Panc1 (cell line): ENCODE measurements at regions not wholly inside any gene's neighbourhood (a gene's known extent, or its start where the extent isn't known, plus 50 kb on each side); places are given as distances from the start of the nearest gene placed in this dataset.

Experiments used
- CTCF ChIP-seq: fragments of 450-650 bp; IDR thresholded peaks from 2 replicates; pipeline ENCODE4 v1.5.1; 2017; ENCODE audit warnings: mild to moderate bottlenecking
- SIN3A ChIP-seq: IDR thresholded peaks from 2 replicates; pipeline ENCODE4 v1.6.1; 2012; ENCODE audit warnings: low read depth, mild to moderate bottlenecking, low read length, moderate library complexity, borderline replicate concordance; ENCODE audit not compliant: insufficient read depth
- TF ChIP-seq, protein P1 (sequence below), 2 experiments: IDR thresholded peaks; 2 replicates each; pipeline ENCODE4 v1.6.1; 2011 to 2012; ENCODE audit warnings: low read depth in 2 of 2, control low read depth in 1 of 2, low read length in 1 of 2, mild to moderate bottlenecking in 1 of 2, moderate library complexity in 1 of 2; ENCODE audit not compliant: insufficient read depth in 1 of 2

GRCh38 chr3:6091262-6091661 is 769.7 kb upstream of the GRM7 start:
- TF ChIP-seq CTCF (no peak), SIN3A (no peak)
- TF ChIP-seq, protein P1, sequence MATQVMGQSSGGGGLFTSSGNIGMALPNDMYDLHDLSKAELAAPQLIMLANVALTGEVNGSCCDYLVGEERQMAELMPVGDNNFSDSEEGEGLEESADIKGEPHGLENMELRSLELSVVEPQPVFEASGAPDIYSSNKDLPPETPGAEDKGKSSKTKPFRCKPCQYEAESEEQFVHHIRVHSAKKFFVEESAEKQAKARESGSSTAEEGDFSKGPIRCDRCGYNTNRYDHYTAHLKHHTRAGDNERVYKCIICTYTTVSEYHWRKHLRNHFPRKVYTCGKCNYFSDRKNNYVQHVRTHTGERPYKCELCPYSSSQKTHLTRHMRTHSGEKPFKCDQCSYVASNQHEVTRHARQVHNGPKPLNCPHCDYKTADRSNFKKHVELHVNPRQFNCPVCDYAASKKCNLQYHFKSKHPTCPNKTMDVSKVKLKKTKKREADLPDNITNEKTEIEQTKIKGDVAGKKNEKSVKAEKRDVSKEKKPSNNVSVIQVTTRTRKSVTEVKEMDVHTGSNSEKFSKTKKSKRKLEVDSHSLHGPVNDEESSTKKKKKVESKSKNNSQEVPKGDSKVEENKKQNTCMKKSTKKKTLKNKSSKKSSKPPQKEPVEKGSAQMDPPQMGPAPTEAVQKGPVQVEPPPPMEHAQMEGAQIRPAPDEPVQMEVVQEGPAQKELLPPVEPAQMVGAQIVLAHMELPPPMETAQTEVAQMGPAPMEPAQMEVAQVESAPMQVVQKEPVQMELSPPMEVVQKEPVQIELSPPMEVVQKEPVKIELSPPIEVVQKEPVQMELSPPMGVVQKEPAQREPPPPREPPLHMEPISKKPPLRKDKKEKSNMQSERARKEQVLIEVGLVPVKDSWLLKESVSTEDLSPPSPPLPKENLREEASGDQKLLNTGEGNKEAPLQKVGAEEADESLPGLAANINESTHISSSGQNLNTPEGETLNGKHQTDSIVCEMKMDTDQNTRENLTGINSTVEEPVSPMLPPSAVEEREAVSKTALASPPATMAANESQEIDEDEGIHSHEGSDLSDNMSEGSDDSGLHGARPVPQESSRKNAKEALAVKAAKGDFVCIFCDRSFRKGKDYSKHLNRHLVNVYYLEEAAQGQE (IDR thresholded peaks at IDR 0.05; ENCODE audit: insufficient read depth in 1 of 2, low read depth in 2 of 2, low read length in 1 of 2) = no peak
